Heart left ventricle (tissue), 13 donors: ENCODE measurements at regions not wholly inside any gene's neighbourhood (a gene's known extent, or its start where the extent isn't known, plus 50 kb on each side); places are given as distances from the start of the nearest gene placed in this dataset.

Experiments
- CTCF ChIP-seq, 12 donors: fragments of 200-600 bp; sonication (generic) in 4 of 12; IDR thresholded peaks; one replicate each; pipeline versions ENCODE4 v1.5.0 to v1.8.0; 2018 to 2022; ENCODE audit warnings: antibody characterized with exemption in 12 of 12, mild to moderate bottlenecking in 5 of 12
- POLR2A ChIP-seq, 2 donors: fragments of 450-650 bp; IDR thresholded peaks; one replicate each; pipeline ENCODE4 v1.6.1; 2017; ENCODE audit warnings: antibody characterized with exemption in 2 of 2, mild to moderate bottlenecking in 2 of 2, moderate library complexity in 2 of 2
- donor health status: ischemic (EF 13 %, LVEDD 7.1; RV severe dilation, severe dysfunction).
- donor health status: DM: no; HTN: yes; CAD: no.
- donor health status: DM: no; HTN: no; CAD: no.
- donor health status: ischemic (EF 25% LVEDD 6.9; RV normal size, moderate dysfunction).
- donor health status: ischemic (EF 25% LVEDD 5.7; RV mildly dilated, moderate dysfunction).
- donor health status: ischemic (EF 35%, LVEDD 5.7; RV mildly dilated, moderate dysfunction).
- donor health status: nonischemic (EF 11% LVEDD 7.7; RV severe dilation, severe dysfunction).
- donor health status: DM: yes; HTN: yes; CAD: no.
- donor health status: PGD.
- donor health status: ischemic (EF 29% LVEDD 5.4; RV normal size, mild dysfunction).
- donor health status: nonischemic (EF 23%, LVEDD 6.1; RV moderate dilation, normal function).

GRCh38 chr2:160719116-160719515 lies 225.5 kb upstream of the RBMS1 start:
- TF ChIP-seq CTCF (IDR thresholded peaks at IDR 0.05), result no peak
- TF ChIP-seq POLR2A (IDR thresholded peaks at IDR 0.05), result no peak
